ENCODE measurements at regions not wholly inside any gene's neighbourhood (a gene's known extent, or its start where the extent isn't known, plus 50 kb on each side); places are given as distances from the start of the nearest gene placed in this dataset.

GRCh38 chr9:23079798-23080197 is 633.2 kb downstream of the DMRTA1 start:
- Histone ChIP-seq H3K4me3 (ENCODE audit: low read depth, low read length) (no peak overlapping the region), H3K4me1 (no peaks in the 10 kb centered on the region), H3K9me3 (no peaks in the 10 kb centered on the region), H3K36me3 (no peaks in the 10 kb centered on the region), H3K27me3 (no peaks in the 10 kb centered on the region)
- TF ChIP-seq, protein P1, sequence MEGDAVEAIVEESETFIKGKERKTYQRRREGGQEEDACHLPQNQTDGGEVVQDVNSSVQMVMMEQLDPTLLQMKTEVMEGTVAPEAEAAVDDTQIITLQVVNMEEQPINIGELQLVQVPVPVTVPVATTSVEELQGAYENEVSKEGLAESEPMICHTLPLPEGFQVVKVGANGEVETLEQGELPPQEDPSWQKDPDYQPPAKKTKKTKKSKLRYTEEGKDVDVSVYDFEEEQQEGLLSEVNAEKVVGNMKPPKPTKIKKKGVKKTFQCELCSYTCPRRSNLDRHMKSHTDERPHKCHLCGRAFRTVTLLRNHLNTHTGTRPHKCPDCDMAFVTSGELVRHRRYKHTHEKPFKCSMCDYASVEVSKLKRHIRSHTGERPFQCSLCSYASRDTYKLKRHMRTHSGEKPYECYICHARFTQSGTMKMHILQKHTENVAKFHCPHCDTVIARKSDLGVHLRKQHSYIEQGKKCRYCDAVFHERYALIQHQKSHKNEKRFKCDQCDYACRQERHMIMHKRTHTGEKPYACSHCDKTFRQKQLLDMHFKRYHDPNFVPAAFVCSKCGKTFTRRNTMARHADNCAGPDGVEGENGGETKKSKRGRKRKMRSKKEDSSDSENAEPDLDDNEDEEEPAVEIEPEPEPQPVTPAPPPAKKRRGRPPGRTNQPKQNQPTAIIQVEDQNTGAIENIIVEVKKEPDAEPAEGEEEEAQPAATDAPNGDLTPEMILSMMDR (IDR thresholded peaks at IDR 0.05; ENCODE audit: low read depth, low read length): no peak
- DNase-seq: no peak

DNA sequence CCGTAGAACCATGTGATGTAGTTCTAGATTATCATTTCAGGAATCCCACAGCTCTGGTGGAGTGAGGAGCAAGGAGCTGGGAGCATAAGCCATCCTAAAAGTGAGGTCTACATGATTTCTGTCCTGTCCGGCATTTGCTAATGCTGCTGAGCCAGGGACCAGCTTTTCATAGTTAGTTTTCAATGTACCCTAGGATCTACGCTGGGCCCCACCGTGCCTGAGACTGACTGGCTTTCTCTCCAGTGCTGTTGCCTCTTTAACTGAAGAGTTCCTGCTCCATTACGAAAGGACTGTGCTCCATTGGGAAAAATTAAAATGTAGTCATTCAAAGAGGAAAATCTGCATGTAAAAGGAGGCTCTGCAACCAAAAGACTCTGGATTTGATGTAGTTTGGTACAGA is 634.8 kb downstream of the DMRTA1 start:
- TF ChIP-seq, protein P1 (IDR thresholded peaks at IDR 0.05; ENCODE audit: low read depth, low read length): no peak

GRCh38 chr9:23088932-23089364 is 642.3 kb downstream of the DMRTA1 start:
- Histone ChIP-seq H3K4me1 (no peaks in the 10 kb centered on the region), H3K9me3 (no peaks in the 10 kb centered on the region), H3K36me3 (no peaks in the 10 kb centered on the region), H3K27me3 (no peaks in the 10 kb centered on the region), H3K4me3 (ENCODE audit: low read depth, low read length) (no peak overlapping the region)
- TF ChIP-seq, protein P1 (IDR thresholded peaks at IDR 0.05; ENCODE audit: low read depth, low read length): no peak
- no peak for DNase-seq

More for the DNA sequence above, 634.8 kb downstream of the DMRTA1 start:
- no peak for DNase-seq
- no peak overlapping the region for H3K4me3 ChIP-seq (ENCODE audit: low read depth, low read length)
- no peaks in the 10 kb centered on the region for H3K36me3 ChIP-seq
- no peaks in the 10 kb centered on the region for H3K9me3 ChIP-seq
- no peaks in the 10 kb centered on the region for H3K4me1 ChIP-seq
- H3K27me3 ChIP-seq: no peaks in the 10 kb centered on the region

DNA sequence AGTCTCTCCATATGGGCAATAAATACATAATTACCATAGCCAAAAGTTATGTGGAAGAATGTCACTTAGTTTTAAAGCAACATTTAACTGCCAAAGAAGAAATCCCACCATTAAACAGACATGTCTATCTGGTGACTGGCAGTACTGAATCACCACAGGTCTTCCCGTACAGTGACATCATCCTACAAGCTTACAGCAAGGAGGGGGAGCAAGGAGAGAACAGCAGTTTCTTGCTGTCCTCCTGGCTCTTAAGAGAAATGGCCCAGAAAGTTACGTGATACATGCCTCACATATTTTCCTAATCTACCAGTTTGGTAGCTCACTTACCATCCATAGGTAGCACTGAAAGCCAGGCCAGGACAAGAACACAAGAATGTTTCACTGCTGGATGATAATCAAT is 671.0 kb downstream of the DMRTA1 start:
- DNase-seq: no peak
- H3K4me1 ChIP-seq: no peaks in the 10 kb centered on the region
- no peaks in the 10 kb centered on the region for H3K9me3 ChIP-seq
- H3K27me3 ChIP-seq: no peaks in the 10 kb centered on the region
- no peaks in the 10 kb centered on the region for H3K36me3 ChIP-seq
- no peak overlapping the region for H3K4me3 ChIP-seq (ENCODE audit: low read depth, low read length)
- TF ChIP-seq, protein P1 (IDR thresholded peaks at IDR 0.05; ENCODE audit: low read depth, low read length): no peak

DNA sequence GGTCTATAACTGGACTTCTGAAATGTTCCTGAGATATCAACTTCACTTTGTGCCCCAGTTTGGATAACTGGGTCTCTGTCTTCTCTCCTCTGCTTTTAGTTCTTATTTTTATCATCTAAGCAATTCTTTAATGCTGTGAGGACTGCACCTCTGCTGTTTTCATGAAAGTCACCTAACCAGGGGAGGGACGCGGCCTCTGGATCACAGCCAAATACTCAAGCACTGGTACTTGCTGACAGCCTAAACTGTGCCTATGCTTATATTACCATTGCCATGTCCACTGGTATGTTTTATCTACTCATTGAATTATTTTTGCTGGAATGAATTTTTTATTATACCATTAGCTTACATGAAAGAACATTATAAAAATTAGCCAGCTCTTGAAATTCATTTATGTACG is 674.0 kb downstream of the DMRTA1 start:
- Histone ChIP-seq H3K27me3 (no peaks in the 10 kb centered on the region), H3K9me3 (no peaks in the 10 kb centered on the region), H3K4me3 (ENCODE audit: low read depth, low read length) (no peak overlapping the region), H3K36me3 (no peaks in the 10 kb centered on the region), H3K4me1 (no peaks in the 10 kb centered on the region)
- TF ChIP-seq, protein P1 (IDR thresholded peaks at IDR 0.05; ENCODE audit: low read depth, low read length): no peak
- DNase-seq: no peak

DNA sequence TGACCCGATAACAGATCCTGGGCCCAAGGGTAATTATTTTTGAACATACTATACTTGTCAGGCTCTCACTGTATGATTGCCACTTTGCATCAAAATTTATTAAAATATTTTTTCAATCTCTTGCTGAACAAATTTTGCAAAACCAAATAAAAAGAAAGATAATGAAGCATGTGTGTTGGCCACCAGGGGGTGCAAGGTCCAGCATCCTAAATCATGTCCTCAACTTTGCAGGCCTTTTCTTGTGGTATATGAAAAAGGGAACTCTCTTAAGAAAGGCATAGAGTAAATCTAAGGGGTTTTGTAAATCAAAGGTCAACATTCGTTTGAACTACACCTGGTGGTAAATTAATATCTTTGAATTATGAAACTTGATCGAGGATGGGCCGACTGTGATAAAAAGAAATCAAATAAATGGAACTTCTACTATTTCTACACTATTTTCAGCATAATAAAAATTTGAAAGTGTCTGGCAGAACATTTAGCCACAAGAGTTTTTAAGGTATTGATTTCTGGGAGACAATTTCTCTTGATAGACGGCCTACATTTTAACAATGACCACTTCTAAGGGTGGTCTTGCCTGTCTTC is 676.5 kb downstream of the DMRTA1 start:
- DNase-seq: peak; percentile 17
- no peak overlapping the region for H3K4me3 ChIP-seq (ENCODE audit: low read depth, low read length)

More for the DNA sequence above, 676.5 kb downstream of the DMRTA1 start:
- no peaks in the 10 kb centered on the region for H3K36me3 ChIP-seq
- TF ChIP-seq, protein P1 (IDR thresholded peaks at IDR 0.05; ENCODE audit: low read depth, low read length): peak; percentile 50
- no peaks in the 10 kb centered on the region for H3K4me1 ChIP-seq
- no peaks in the 10 kb centered on the region for H3K9me3 ChIP-seq
- H3K27me3 ChIP-seq: no peaks in the 10 kb centered on the region
